ENCODE measurements at regions not wholly inside any gene's neighbourhood (a gene's known extent, or its start where the extent isn't known, plus 50 kb on each side); places are given as distances from the start of the nearest gene placed in this dataset.
A peak's percentile ranks its signal among the peaks of the same experiment; 100 is the strongest.
"Not testable (repeated sequence)": the region's sequence is repeated elsewhere in the genome, so short reads cannot be mapped to it uniquely, and the experiment has no call there.

DNA sequence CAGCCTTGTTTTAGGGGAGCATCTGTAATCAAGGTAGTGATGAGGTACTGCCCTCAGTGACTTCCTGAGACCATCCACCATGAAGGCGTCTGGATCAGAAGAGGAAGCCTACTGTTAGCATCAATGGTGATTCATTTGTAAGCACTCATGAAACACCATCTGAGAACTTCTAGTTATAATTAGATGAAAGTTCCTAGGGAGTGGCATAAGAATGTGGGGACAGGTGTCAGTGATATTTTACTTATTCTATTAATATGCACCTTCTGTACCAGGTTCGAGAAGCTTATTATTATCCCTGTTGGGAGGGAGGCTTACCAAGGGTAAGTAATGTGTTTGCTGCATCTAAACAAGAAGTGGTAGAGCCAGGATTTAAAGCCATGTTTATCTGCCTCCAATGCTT, 295.8 kb upstream of the TBL1XR1 start:
- Histone ChIP-seq H3K27ac (ENCODE audit: low read depth, low read length) (no peak overlapping the region), H3K4me3 (ENCODE audit: low read depth, low read length) (no peak overlapping the region), H3K36me3 (ENCODE audit: control insufficient read depth, insufficient read depth, low read length) (no peaks in the 10 kb centered on the region), H3K27me3 (ENCODE audit: control insufficient read depth, insufficient read depth, low read length) (no peaks in the 10 kb centered on the region), H3K4me1 (ENCODE audit: control insufficient read depth, insufficient read depth, low read length) (peaks cover 19% of the 10 kb centered on the region), H3K9me3 (ENCODE audit: control insufficient read depth, insufficient read depth, low read length) (no peaks in the 10 kb centered on the region)
- DNase-seq (ENCODE audit: low read depth in 4 of 6, low spot score in 6 of 6), result no peak
- no CpG with 5 or more reads among the region's 2 CpGs for WGBS (ENCODE audit: insufficient coverage)

DNA sequence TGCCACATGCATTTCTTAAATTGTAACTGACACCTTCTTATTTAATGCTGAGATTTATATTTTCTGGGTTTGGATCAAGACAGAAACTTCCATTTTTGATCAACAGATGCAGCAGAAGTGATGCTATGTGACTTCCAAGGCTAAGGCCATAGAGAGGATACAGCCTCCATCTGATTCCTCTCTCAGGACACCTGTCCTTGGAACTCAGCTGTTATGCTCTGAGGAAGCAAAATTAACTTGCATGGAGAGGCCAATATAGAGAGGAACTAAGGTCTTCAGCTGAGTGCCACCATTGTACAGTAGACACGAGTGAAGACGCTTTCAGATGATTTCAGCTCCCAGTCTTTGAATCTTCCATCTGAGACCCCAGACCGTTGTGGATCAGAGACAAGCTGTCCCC, 296.9 kb upstream of the TBL1XR1 start:
- H3K27ac ChIP-seq (ENCODE audit: low read depth, low read length), result no peak overlapping the region
- peaks cover 19% of the 10 kb centered on the region for H3K4me1 ChIP-seq (ENCODE audit: control insufficient read depth, insufficient read depth, low read length)
- no peaks in the 10 kb centered on the region for H3K9me3 ChIP-seq (ENCODE audit: control insufficient read depth, insufficient read depth, low read length)
- H3K36me3 ChIP-seq (ENCODE audit: control insufficient read depth, insufficient read depth, low read length), result no peaks in the 10 kb centered on the region
- no peak overlapping the region for H3K4me3 ChIP-seq (ENCODE audit: low read depth, low read length)
- DNase-seq (ENCODE audit: low read depth in 4 of 6, low spot score in 6 of 6), result no peak
- H3K27me3 ChIP-seq (ENCODE audit: control insufficient read depth, insufficient read depth, low read length), result no peaks in the 10 kb centered on the region
- WGBS (ENCODE audit: insufficient coverage), result 98% methylated on average over 3 of the region's 3 CpGs

DNA sequence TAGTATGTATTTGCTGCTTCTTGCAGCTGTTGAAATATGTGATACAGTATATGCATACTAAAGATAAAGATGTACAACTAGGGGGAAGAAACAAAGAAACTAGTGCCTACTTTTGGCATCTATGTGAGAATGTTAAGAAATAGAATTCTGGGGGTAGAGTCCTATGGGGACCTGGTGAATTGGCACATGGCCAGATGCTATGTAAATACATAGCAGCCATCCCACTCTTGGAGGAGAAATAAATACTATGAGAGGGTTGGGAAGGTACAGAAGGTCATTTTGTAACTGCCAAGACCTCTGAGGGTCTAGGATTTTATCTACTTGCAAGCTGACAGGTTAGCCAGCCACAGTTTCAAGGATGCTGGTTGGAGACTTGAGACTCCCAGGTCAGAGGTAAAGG, 298.3 kb upstream of the TBL1XR1 start:
- no peak for DNase-seq (ENCODE audit: low read depth in 4 of 6, low spot score in 6 of 6)
- Histone ChIP-seq H3K4me3 (ENCODE audit: low read depth, low read length) (no peak overlapping the region), H3K4me1 (ENCODE audit: control insufficient read depth, insufficient read depth, low read length) (peaks cover 12% of the 10 kb centered on the region), H3K27ac (ENCODE audit: low read depth, low read length) (no peak overlapping the region), H3K9me3 (ENCODE audit: control insufficient read depth, insufficient read depth, low read length) (no peaks in the 10 kb centered on the region), H3K36me3 (ENCODE audit: control insufficient read depth, insufficient read depth, low read length) (no peaks in the 10 kb centered on the region), H3K27me3 (ENCODE audit: control insufficient read depth, insufficient read depth, low read length) (no peaks in the 10 kb centered on the region)

DNA sequence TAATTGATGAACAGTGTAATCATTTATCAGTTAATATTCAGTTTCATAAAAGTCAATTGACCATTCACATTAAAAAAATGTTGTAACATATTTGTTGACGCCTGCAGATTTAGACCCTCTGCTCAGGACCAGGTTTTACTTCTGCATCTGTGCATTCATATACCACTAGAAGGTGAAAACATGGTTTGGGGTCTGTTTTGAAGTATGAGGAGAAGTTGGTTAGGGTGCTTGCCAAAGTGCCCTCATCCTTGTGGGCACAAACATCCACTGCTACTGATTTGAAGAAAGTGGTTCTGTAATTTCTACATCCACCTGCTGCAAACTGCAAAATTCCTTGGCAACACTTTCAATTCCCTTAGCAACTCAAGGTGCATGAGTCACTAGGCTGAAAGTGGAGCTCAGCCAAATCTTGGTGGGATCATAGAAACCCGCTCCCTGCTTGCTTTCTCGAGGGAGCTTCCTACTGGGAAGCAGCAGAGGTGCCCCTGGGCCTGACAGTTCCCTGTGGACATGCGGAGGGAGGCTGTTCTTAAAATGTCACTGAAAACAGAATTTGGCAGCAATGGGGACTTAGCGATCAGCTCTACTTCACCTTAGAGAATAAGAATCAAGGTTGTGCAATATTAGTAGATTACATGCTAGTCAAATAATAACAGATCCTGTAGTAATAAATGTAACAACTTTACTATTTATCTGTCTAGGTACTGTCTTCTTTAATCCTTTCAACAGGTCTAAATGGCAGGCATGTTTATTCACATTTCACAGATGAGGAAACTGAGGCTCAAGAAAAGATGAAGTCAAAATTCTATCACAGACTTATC, 301.0 kb upstream of the TBL1XR1 start:
- Histone ChIP-seq H3K9me3 (ENCODE audit: control insufficient read depth, insufficient read depth, low read length) (no peaks in the 10 kb centered on the region), H3K27me3 (ENCODE audit: control insufficient read depth, insufficient read depth, low read length) (no peaks in the 10 kb centered on the region), H3K4me1 (ENCODE audit: control insufficient read depth, insufficient read depth, low read length) (no peaks in the 10 kb centered on the region), H3K36me3 (ENCODE audit: control insufficient read depth, insufficient read depth, low read length) (no peaks in the 10 kb centered on the region), H3K4me3 (ENCODE audit: low read depth, low read length) (no peak overlapping the region), H3K27ac (ENCODE audit: low read depth, low read length) (no peak overlapping the region)
- 40% methylated on average over 3 of the region's 5 CpGs for WGBS (ENCODE audit: insufficient coverage)
- DNase-seq (ENCODE audit: low read depth in 4 of 6, low spot score in 6 of 6), result peak in 2 of 6 donors; percentile 47 to 53

DNA sequence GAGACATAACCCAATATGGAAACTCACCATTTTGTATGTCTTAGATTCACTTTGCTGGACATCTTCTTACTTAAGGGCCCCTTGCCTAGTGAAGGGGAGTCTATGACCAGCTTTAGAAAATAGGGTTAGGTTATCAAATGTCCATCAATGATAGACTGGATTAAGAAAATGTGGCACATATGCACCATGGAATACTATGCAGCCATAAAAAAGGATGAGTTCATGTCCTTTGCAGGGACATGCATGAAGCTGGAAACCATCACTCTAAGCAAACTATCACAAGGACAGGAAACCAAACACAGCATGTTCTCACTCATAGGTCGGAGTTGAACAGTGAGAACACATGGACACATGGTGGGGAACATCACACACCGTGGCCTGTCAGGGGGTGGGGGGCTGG, 301.8 kb upstream of the TBL1XR1 start:
- DNase-seq (ENCODE audit: low read depth in 4 of 6, low spot score in 6 of 6); H3K4me1 ChIP-seq (ENCODE audit: control insufficient read depth, insufficient read depth, low read length); H3K36me3 ChIP-seq (ENCODE audit: control insufficient read depth, insufficient read depth, low read length); H3K27me3 ChIP-seq (ENCODE audit: control insufficient read depth, insufficient read depth, low read length); H3K27ac ChIP-seq (ENCODE audit: low read depth, low read length); H3K9me3 ChIP-seq (ENCODE audit: control insufficient read depth, insufficient read depth, low read length); H3K4me3 ChIP-seq (ENCODE audit: low read depth, low read length): not testable (repeated sequence)
- 88% methylated on average over 1 of the region's 2 CpGs for WGBS (ENCODE audit: insufficient coverage)

DNA sequence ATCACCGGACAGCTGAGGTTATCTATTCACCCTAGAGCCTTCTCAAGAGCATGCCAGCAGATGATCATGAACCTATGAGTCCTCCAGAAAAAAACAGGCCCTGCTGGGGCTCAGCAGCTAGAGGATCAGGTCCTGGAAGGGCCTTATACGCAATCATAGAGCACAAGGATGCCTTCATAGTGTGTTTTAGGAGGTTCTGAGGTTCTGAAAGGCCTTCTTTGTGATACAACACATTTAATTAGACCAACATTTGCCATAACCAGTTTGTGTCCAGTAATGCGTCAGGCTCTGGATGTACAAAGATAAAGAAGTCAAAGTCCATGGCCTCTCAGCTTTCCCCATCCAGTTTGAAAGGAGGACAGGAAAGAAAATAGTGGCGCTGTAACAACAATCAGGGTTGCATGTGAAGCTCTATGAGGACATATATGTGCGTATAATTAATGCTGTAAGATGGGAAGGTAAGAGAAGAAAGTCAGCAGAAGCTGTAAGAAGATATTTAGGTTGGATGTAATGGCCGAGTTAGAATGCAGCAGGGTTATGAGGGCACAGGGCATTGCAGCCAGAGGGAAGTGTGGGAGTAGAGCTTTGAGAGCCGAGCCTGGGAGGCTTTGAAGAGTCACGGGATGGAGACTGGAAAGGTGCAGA, 302.6 kb upstream of the TBL1XR1 start:
- Histone ChIP-seq H3K4me1 (ENCODE audit: control insufficient read depth, insufficient read depth, low read length) (no peaks in the 10 kb centered on the region), H3K9me3 (ENCODE audit: control insufficient read depth, insufficient read depth, low read length) (no peaks in the 10 kb centered on the region), H3K27ac (ENCODE audit: low read depth, low read length) (no peak overlapping the region), H3K36me3 (ENCODE audit: control insufficient read depth, insufficient read depth, low read length) (no peaks in the 10 kb centered on the region), H3K27me3 (ENCODE audit: control insufficient read depth, insufficient read depth, low read length) (no peaks in the 10 kb centered on the region), H3K4me3 (ENCODE audit: low read depth, low read length) (no peak overlapping the region)
- 93% methylated on average over 5 of the region's 8 CpGs for WGBS (ENCODE audit: insufficient coverage)
- no peak for DNase-seq (ENCODE audit: low read depth in 4 of 6, low spot score in 6 of 6)

DNA sequence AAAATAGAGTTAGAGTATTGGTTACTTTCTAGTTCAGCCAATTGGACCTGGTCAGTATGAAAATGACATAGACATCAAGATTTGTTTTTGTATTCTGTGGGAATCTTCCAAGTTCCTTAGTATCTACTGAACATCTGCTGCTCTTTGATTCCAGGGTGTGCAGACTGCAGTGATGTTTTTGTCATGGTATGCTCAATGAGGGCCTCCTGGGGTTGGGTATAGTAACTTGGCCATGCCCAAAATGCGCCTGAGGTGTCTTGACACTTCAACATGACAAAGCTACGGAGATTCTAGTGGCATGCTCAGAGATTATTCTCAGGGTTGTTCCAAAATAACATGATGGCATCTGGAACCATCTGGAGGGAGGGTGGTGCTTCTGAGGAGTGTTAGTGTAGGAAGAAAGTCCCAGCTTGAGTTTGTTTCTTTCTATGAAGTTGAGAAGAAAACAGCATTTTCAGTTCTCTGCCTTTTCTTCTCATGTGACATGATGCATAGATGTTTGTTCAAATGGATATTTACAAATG, 313.5 kb upstream of the TBL1XR1 start:
- H3K4me1 ChIP-seq (ENCODE audit: control insufficient read depth, insufficient read depth, low read length), result no peaks in the 10 kb centered on the region
- no peak for DNase-seq (ENCODE audit: low read depth in 4 of 6, low spot score in 6 of 6)
- H3K9me3 ChIP-seq (ENCODE audit: control insufficient read depth, insufficient read depth, low read length), result peaks cover 1% of the 10 kb centered on the region
- no peak overlapping the region for H3K4me3 ChIP-seq (ENCODE audit: low read depth, low read length)
- no peaks in the 10 kb centered on the region for H3K36me3 ChIP-seq (ENCODE audit: control insufficient read depth, insufficient read depth, low read length)
- H3K27me3 ChIP-seq (ENCODE audit: control insufficient read depth, insufficient read depth, low read length), result no peaks in the 10 kb centered on the region
- no peak overlapping the region for H3K27ac ChIP-seq (ENCODE audit: low read depth, low read length)
- 90% methylated on average over 2 of the region's 2 CpGs for WGBS (ENCODE audit: insufficient coverage)

DNA sequence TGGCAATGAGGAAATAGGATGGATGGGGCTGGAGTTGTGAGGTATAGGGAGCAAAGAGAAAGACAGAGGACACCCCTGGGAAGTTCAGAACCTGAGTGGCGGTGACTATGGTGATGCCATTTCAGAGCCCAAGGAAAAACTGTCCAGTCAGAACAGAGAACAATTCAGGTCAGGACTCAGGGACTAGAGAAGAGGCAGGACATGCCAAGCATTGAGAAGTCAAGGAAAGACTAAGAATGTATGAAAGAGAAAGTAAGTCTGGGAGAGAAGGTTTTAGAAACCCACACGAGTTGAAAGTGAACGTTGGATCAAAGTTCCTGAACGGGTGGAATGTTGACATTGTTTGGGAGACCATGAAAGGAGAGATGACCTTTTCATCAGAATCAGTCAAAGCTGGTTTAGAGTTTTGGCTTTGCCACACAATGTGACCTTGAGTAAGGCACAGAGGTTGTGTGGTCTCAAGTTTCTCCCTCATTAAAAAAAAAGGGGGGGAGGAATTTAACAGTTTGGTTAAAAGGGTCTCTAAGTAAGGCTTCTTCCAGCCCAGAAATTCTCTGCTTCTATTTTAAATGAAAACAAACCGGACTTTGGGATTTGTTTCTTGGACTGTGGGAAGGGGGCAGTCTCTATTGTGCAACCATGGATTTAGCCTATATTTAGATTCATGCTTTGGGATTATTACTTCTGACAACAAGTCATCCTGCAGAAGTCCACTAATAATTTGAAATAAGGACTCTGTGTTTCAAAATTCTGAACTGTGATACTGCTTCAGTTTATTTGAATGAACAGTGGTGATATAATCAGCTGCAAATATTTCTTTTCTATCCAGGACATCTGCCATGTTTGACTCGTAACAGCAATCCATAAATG, 315.9 kb upstream of the TBL1XR1 start:
- no peak for DNase-seq (ENCODE audit: low read depth in 4 of 6, low spot score in 6 of 6)
- no peak overlapping the region for H3K27ac ChIP-seq (ENCODE audit: low read depth, low read length)
- no peaks in the 10 kb centered on the region for H3K27me3 ChIP-seq (ENCODE audit: control insufficient read depth, insufficient read depth, low read length)
- H3K4me1 ChIP-seq (ENCODE audit: control insufficient read depth, insufficient read depth, low read length), result peaks cover 10% of the 10 kb centered on the region
- H3K9me3 ChIP-seq (ENCODE audit: control insufficient read depth, insufficient read depth, low read length), result no peaks in the 10 kb centered on the region
- 78% methylated on average over 4 of the region's 6 CpGs for WGBS (ENCODE audit: insufficient coverage)
- no peak overlapping the region for H3K4me3 ChIP-seq (ENCODE audit: low read depth, low read length)
- H3K36me3 ChIP-seq (ENCODE audit: control insufficient read depth, insufficient read depth, low read length), result no peaks in the 10 kb centered on the region

DNA sequence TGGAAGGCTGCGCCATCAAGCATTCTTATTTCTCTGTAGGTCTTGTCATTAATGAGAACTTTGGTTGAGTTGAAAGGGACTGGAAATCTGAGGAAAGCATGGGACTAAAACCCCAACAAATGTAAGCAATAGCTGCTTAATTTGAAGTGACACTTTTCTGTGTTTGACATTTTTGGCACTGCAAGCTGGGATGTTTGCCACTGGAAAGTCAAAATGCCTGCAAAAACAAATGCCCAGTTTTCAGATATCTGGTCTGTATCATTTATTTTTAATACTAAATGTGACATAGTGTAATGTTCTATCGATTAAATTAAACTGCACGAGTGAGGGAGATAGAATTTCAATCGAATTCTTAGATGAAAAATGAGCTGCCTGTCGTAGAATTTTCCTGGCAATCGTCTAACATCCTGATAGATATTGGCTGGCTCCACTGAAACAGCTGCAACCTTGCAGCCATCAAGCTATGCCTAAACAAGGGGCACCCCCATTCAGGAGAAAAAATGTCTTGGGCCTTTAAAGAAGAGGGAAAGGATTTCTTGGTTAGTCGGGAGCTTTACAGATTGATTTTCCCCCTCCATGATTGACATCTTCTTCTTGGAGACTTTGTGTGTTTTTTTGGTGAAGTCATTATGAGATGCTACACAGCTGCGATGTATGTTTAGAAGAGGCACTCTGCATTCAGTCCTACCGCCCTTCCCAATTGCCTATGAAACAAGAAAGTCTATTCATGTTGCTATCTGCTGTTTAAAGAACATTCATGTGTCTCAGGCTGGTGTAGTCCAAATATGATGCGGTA, 316.7 kb upstream of the TBL1XR1 start:
- H3K4me1 ChIP-seq (ENCODE audit: control insufficient read depth, insufficient read depth, low read length), result peaks cover 10% of the 10 kb centered on the region
- H3K9me3 ChIP-seq (ENCODE audit: control insufficient read depth, insufficient read depth, low read length), result no peaks in the 10 kb centered on the region
- H3K27ac ChIP-seq (ENCODE audit: low read depth, low read length), result no peak overlapping the region
- peak in 2 of 6 donors; percentile 55 to 56 for DNase-seq (ENCODE audit: low read depth in 4 of 6, low spot score in 6 of 6)
- no peaks in the 10 kb centered on the region for H3K36me3 ChIP-seq (ENCODE audit: control insufficient read depth, insufficient read depth, low read length)
- H3K27me3 ChIP-seq (ENCODE audit: control insufficient read depth, insufficient read depth, low read length), result no peaks in the 10 kb centered on the region
- no peak overlapping the region for H3K4me3 ChIP-seq (ENCODE audit: low read depth, low read length)
- 41% methylated on average over 4 of the region's 10 CpGs for WGBS (ENCODE audit: insufficient coverage)
